HG03196 (cell line): ENCODE measurements at regions not wholly inside any gene's neighbourhood (a gene's known extent, or its start where the extent isn't known, plus 50 kb on each side); places are given as distances from the start of the nearest gene placed in this dataset.

ENCODE experiments used
- ATAC-seq: cut with Tn5 transposase; IDR thresholded peaks from one replicate; pipeline ENCODE4 v1.9.1; 2021; ENCODE audit not compliant: unreplicated experiment

GRCh38 chr3:144358191-144358590 is 386.6 kb downstream of the DIPK2A start:
- no peak for ATAC-seq

GRCh38 chr3:144361002-144361401 is 389.4 kb downstream of the DIPK2A start:
- ATAC-seq, result no peak

GRCh38 chr3:144362126-144362525 is 390.5 kb downstream of the DIPK2A start:
- no peak for ATAC-seq

GRCh38 chr3:144363856-144364255 is 392.2 kb downstream of the DIPK2A start:
- no peak for ATAC-seq

GRCh38 chr3:144364737-144365136 is 393.1 kb downstream of the DIPK2A start:
- ATAC-seq, result no peak

GRCh38 chr3:144369129-144369879 is 397.7 kb downstream of the DIPK2A start:
- ATAC-seq, result no peak

- no peak for ATAC-seq
Measured at GRCh38 chr3:144375088-144375487, 403.5 kb downstream of the DIPK2A start.

- ATAC-seq, result no peak
Measured at GRCh38 chr3:144380849-144381248, 409.2 kb downstream of the DIPK2A start.

GRCh38 chr3:144381607-144382006 is 410.0 kb downstream of the DIPK2A start:
- no peak for ATAC-seq

- ATAC-seq, result no peak
Measured at GRCh38 chr3:144384241-144384979, 412.8 kb downstream of the DIPK2A start.

- no peak for ATAC-seq
Measured at GRCh38 chr3:144390786-144391185, 419.2 kb downstream of the DIPK2A start.

GRCh38 chr3:144391236-144391635 is 419.6 kb downstream of the DIPK2A start:
- no peak for ATAC-seq

- no peak for ATAC-seq
Measured at GRCh38 chr3:144394032-144394431, 422.4 kb downstream of the DIPK2A start.

GRCh38 chr3:144402430-144402829 is 430.8 kb downstream of the DIPK2A start:
- ATAC-seq, result no peak

- ATAC-seq, result no peak
Measured at GRCh38 chr3:144403040-144403457, 431.4 kb downstream of the DIPK2A start.

- no peak for ATAC-seq
Measured at GRCh38 chr3:144407335-144407734, 435.7 kb downstream of the DIPK2A start.

GRCh38 chr3:144409319-144409718 is 437.7 kb downstream of the DIPK2A start:
- ATAC-seq, result no peak

GRCh38 chr3:144413068-144413467 is 441.4 kb downstream of the DIPK2A start:
- no peak for ATAC-seq

GRCh38 chr3:144415492-144415891 is 443.9 kb downstream of the DIPK2A start:
- ATAC-seq, result no peak

- no peak for ATAC-seq
Measured at GRCh38 chr3:144424606-144425005, 453.0 kb downstream of the DIPK2A start.

- no peak for ATAC-seq
Measured at GRCh38 chr3:144426366-144426765, 454.7 kb downstream of the DIPK2A start.

GRCh38 chr3:144426967-144427366 is 455.3 kb downstream of the DIPK2A start:
- no peak for ATAC-seq
